ENCODE measurements at regions not wholly inside any gene's neighbourhood (a gene's known extent, or its start where the extent isn't known, plus 50 kb on each side); places are given as distances from the start of the nearest gene placed in this dataset.
A peak's percentile ranks its signal among the peaks of the same experiment; 100 is the strongest.

- Histone ChIP-seq H3K27me3 (no peaks in the 10 kb centered on the region), H3K27ac (no peak overlapping the region)
- ATAC-seq: peak; percentile 14
Measured at GRCh38 chr9:119050281-119050680, 319.0 kb downstream of the BRINP1 start.

GRCh38 chr9:119052339-119053030 is 316.8 kb downstream of the BRINP1 start:
- H3K36me3 ChIP-seq: no peaks in the 10 kb centered on the region
- H3K27ac ChIP-seq: peak overlapping the region in 3 of 4 donors; percentile 34 to 54 (median 38)
- TF ChIP-seq EP300 (IDR thresholded peaks at IDR 0.05): no peak
- TF ChIP-seq POLR2A (IDR thresholded peaks at IDR 0.05): no peak
- TF ChIP-seq POLR2AphosphoS5 (IDR thresholded peaks at IDR 0.05): peak; percentile 60
- no peak for TF ChIP-seq CTCF (IDR thresholded peaks at IDR 0.05)
- H3K4me3 ChIP-seq: no peak overlapping the region
- no peaks in the 10 kb centered on the region for H3K27me3 ChIP-seq
- WGBS, 2 donors (ENCODE audit: low coverage in 1 of 2): 33 to 45% methylated on average over 8 to 10 of the region's 10 CpGs
- H3K9me3 ChIP-seq: no peaks in the 10 kb centered on the region
- peaks cover 10 to 19% (median 13%) of the 10 kb centered on the region in 3 donors for H3K4me1 ChIP-seq
- ATAC-seq: peak; percentile 2

More at GRCh38 chr9:119050281-119050680, 319.0 kb downstream of the BRINP1 start:
- H3K4me3 ChIP-seq: no peak overlapping the region
- H3K36me3 ChIP-seq: no peaks in the 10 kb centered on the region
- no peaks in the 10 kb centered on the region for H3K9me3 ChIP-seq
- H3K4me1 ChIP-seq: peaks cover 10 to 19% (median 13%) of the 10 kb centered on the region in 3 donors
- TF ChIP-seq POLR2A (IDR thresholded peaks at IDR 0.05) (no peak), EP300 (IDR thresholded peaks at IDR 0.05) (no peak), CTCF (IDR thresholded peaks at IDR 0.05) (no peak), POLR2AphosphoS5 (IDR thresholded peaks at IDR 0.05) (no peak)

GRCh38 chr9:119053070-119053469 is 316.2 kb downstream of the BRINP1 start:
- peak; percentile 75 for ATAC-seq
- Histone ChIP-seq H3K27ac (peak overlapping the region in 1 of 4 donors; percentile 54), H3K4me1 (peaks cover 10 to 19% (median 13%) of the 10 kb centered on the region in 3 donors), H3K4me3 (no peak overlapping the region), H3K9me3 (no peaks in the 10 kb centered on the region), H3K36me3 (no peaks in the 10 kb centered on the region), H3K27me3 (no peaks in the 10 kb centered on the region)
- 50 to 88% methylated on average over 1 of the region's 1 CpG for WGBS, 2 donors (ENCODE audit: low coverage in 1 of 2)
- TF ChIP-seq POLR2AphosphoS5 (IDR thresholded peaks at IDR 0.05) (peak; percentile 63), CTCF (IDR thresholded peaks at IDR 0.05) (no peak)

GRCh38 chr9:119060629-119061385 is 308.4 kb downstream of the BRINP1 start:
- peak overlapping the region in 1 of 4 donors; percentile 9 for H3K27ac ChIP-seq
- H3K4me1 ChIP-seq: no peaks in the 10 kb centered on the region
- no peaks in the 10 kb centered on the region for H3K9me3 ChIP-seq
- 68 to 80% methylated on average over 2 of the region's 2 CpGs for WGBS, 2 donors (ENCODE audit: low coverage in 1 of 2)
- ATAC-seq: peak; percentile 70
- no peaks in the 10 kb centered on the region for H3K36me3 ChIP-seq
- no peaks in the 10 kb centered on the region for H3K27me3 ChIP-seq
- H3K4me3 ChIP-seq: no peak overlapping the region
- TF ChIP-seq EP300 (IDR thresholded peaks at IDR 0.05): no peak
- no peak for TF ChIP-seq CTCF (IDR thresholded peaks at IDR 0.05)
- no peak for TF ChIP-seq POLR2AphosphoS5 (IDR thresholded peaks at IDR 0.05)
- no peak for TF ChIP-seq POLR2A (IDR thresholded peaks at IDR 0.05)

- TF ChIP-seq POLR2AphosphoS5 (IDR thresholded peaks at IDR 0.05) (no peak), POLR2A (IDR thresholded peaks at IDR 0.05) (no peak), CTCF (IDR thresholded peaks at IDR 0.05) (no peak), EP300 (IDR thresholded peaks at IDR 0.05) (no peak)
- ATAC-seq: no peak
- no peaks in the 10 kb centered on the region for H3K4me1 ChIP-seq
Measured at GRCh38 chr9:119071636-119072035, 297.6 kb downstream of the BRINP1 start.

More at GRCh38 chr9:119071636-119072035, 297.6 kb downstream of the BRINP1 start:
- Histone ChIP-seq H3K27ac (no peak overlapping the region), H3K27me3 (no peaks in the 10 kb centered on the region), H3K4me3 (no peak overlapping the region), H3K9me3 (no peaks in the 10 kb centered on the region), H3K36me3 (no peaks in the 10 kb centered on the region)
